Hindlimb muscle (tissue), 1 donor: ENCODE measurements at regions not wholly inside any gene's neighbourhood (a gene's known extent, or its start where the extent isn't known, plus 50 kb on each side); places are given as distances from the start of the nearest gene placed in this dataset.
A peak's percentile ranks its signal among the peaks of the same experiment; 100 is the strongest.

Experiments
- DNase-seq: peaks from one replicate; pipeline ENCODE4 v3.0.0-alpha.2; 2013

- DNase-seq: no peak
Measured at GRCh38 chr13:104295537-104295936, 1229.3 kb upstream of the SLC10A2 start.

GRCh38 chr13:104289400-104289799 is 1223.2 kb upstream of the SLC10A2 start:
- DNase-seq: no peak

- DNase-seq: no peak
Measured at GRCh38 chr13:104288496-104288895, 1222.3 kb upstream of the SLC10A2 start.

DNA sequence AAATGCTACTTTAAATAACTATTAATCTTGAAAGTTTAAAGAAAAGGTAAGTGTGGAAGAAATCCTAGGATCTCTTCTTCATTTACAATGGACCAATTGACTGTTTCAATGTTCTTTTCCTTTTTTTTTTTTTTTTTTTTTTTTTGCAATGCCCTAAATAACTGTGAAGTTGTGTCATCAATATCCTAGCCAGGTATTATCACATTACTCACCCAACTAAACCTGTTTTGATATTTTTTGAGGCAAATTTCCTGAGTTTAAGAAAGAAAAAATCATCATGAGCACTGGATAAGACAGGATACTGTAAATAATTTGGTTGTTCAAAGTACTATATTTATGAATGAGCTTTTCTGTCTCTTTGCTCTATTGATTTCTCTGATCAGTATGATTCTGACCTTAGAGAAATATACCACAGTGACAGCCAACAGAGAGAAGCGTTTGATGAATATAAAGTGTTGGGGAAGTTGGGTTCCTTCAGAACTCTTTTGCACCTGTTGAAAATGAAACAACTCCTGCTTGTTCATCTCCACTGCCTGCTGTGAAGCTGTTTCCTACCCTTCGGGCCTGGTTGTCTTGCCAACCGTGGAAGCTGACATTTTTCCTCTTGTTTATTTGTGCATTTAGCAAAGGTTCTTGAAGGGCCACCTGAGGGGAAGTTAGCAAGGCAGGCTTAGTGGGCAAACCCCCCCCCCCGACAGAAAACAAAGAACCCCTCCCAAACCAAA is 1220.5 kb upstream of the SLC10A2 start:
- no peak for DNase-seq

GRCh38 chr13:104281910-104282309 is 1215.7 kb upstream of the SLC10A2 start:
- DNase-seq: no peak

DNA sequence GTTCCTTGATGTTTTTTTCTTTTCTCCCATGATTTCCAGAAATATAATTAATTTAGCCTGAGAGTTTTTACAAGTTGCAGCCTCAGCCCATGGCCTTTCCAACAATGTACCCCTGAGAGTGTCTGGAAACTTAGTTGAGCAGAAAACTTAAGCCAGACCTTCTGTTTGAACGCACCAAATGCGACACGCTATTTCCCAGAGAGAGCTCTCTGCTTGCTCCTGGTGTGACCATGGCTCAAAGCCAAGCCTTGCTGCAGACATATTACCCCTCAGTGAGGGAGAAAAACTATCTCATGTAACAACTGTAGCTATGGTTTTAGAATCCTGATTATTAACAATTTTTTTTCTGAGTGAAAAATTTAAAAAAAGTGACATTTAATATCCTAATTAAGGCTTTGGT is 1204.5 kb upstream of the SLC10A2 start:
- DNase-seq: no peak

DNA sequence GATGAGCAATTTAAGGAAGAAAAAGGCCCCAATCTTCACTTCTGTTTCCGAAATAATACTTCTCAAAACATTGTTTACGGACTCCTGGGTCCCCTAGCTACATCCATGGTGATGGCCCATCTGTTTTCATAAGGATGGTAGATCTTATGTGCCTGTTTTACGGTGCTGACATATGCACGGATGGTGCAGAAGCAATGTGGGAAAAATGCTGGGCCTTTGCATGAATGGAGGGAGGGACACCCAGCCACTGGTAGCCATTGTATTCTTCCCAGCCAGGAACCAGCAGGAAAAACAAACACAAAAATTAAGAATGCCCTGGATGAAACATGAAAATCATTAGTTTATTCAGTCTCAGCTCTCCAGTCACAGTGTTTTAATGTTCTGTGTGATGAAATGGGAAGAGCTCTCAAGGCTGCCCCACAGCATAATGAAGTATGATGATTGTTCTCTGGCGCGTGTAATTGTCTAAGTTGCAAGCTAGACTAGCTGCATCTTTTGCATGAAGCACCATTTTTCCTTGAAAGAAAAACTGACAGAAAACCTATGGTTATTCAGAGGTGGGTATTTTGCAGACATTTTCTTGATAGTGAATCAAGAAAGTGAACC is 1201.1 kb upstream of the SLC10A2 start:
- no peak for DNase-seq

DNA sequence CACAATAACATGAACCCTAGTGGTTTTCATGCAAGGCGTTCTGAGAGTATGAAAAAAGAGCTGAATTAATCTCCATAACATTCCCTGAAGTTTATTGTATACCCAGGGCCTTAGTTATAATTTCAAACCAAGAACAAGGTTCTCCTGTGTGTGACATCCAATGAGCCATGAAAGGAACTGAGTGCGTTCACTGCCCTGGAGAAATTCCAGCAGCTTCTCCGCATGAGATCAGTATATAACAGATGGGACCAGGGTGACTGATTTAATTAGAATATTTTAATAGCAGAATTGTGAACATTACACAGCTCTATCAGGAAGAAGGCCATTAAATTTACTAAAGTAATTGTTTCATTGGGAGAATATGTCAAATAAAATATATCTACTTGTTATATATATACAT is 1190.5 kb upstream of the SLC10A2 start:
- DNase-seq: no peak

DNA sequence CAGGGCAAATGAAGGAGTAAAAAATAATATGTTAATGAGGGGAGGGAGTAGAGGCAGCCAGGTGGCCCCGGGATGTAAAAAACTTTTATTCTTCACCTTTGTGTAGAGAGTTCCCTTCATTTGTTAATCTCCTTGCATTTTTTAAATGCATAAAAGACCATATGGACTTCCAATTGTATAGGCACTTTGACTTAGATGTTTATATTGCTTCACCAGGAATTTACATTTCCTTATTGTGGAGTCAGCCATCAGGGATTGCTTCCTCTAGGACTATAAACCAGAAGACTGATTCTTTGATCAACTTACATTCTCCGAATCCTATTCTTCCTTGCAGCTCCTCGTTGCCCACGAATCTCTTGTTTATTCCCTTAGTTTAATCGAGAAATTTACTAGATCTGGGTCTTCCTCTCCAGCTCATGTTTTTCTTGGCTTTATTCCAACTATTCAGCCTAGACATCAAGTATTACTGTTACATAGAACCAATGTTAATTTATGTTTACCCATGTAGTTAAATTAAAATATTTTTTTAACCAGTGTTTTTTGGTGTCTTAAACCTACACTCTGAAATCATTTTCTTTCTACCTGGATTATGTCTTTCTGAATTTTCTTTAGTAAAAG is 1187.0 kb upstream of the SLC10A2 start:
- no peak for DNase-seq

DNA sequence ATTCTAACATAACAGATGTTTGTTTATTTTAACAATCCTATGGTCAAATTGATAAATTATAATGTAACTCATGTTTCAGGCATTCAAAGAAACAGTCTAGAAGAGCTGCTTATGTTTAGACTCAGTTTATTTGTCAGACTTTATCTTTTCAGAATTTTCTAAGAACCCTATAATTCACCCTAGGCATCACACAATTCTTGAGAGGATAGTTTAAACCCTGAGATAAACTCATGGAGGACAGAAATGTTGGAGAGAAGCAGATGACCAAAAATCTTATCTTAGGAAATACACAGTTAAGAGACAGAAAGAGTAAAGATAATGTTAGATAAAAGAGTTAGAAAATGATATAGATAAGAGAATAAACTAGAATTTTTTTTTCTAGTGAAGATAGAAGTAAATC is 1185.7 kb upstream of the SLC10A2 start:
- DNase-seq: no peak

DNA sequence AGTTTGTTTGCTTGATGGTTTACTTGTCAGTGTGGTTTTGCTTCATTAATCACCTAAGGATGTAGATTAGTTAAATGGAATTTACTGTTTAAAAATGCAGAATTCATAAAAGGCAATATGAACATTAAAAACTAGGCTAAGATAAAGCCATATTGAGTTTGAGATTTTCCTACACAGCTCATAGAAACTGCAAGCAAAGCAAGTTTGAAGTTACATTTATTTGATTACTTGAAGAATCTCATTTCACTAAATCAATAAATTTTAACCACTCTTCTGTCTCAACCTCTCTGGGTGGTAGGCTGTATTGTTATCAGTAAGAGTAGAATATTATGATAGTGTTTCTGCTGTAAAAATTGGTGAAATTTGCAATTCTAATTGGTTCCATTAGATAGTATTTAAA is 1180.7 kb upstream of the SLC10A2 start:
- no peak for DNase-seq

DNA sequence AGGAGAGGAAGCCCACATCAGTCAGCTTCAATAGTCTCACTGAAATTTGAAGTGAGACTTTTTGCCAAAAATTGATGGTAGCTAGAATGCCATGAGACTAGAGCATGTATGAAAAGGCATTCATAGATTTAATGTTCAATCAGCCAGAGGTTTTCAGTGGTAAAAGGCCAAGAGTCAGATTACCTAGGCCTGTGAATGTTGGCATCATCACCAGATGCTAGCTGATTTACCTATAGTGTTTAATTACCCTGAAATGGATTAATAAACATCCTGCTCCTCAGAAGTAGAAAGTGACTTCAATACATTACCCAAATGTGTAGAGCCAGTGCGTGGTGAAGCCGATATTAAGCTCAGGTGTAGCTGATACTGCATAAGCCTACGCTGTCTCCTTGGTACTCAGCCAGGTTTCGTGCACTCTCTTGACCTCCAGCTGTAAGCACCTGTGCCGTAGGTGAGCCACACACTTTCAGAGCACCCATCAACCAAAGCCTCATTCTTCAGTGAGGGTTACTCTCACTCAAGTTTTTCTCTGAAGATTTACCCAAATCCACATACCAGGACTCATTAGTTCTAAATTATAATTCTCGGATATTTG is 1140.3 kb upstream of the SLC10A2 start:
- no peak for DNase-seq

DNA sequence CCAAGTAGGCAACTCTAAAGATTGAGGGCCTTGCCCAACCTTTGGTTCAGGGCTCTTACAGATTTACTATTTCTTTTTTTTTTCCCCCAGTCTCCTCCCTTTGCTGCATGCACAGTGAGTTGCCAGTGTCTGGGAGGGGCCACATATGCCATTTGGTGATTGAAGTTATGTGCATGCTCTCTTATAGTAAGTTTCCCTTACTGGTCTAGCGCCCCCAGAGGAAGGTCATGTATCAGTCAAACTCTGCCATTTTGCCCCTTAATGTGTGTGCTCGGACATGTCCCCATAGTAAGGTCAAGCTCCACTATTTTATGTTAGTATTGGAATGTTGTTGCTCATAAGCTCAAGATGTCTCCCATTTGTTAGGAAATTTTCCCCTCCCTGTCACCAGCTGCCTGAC is 1138.0 kb upstream of the SLC10A2 start:
- DNase-seq: no peak

GRCh38 chr13:104198801-104199200 is 1132.6 kb upstream of the SLC10A2 start:
- DNase-seq: peak; percentile 27

DNA sequence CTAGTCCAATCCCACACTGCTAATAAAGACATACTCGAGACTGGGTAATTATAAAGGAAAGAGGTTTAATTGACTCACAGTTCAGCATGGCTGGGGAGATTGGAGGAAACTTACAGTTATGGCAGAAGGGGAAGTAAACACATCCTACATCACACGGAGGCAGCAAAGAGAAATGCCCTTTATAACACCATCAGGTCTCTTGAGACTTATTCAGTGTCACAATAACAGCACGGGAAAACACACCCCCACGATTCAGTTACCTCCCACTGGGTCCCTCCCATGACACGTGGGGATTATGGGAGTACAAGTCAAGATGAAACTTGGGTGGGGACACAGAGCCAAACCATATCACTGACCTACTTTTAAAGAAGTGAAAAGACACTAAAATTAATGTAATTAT is 1130.4 kb upstream of the SLC10A2 start:
- no peak for DNase-seq

DNA sequence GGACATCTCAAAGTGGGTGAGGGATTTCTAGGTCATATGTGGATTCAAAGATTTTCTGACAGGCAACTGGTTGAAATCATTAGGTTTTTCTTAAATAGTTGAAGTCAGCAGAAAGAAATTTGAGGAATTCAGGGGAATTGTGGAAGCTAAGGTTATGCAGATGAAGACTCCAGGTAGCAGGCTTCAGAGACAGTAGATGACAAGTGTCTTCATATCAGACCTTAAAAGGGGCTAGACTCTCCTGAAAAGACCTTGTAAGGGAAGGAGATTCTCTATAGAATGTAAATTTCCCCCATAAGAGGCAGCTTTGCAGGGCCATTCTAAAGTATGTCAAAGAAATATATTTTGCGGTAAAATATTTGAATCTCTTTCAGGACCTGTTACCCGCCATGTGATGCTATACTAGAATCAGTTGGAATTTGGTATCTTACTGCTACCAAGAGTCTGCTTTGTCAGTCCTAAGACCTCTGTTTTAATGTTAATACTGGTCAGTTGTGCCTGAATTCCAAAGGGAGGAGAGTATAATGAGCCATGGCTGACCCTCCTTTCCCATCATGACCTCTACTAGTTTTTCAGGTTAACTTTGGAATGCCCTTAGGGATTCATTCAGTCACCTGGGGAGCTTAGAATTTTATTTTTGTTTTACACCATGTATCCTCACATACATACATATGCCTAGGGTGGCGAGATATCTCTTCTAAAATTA is 1115.5 kb upstream of the SLC10A2 start:
- DNase-seq: no peak

GRCh38 chr13:104170980-104171555 is 1104.9 kb upstream of the SLC10A2 start:
- no peak for DNase-seq

DNA sequence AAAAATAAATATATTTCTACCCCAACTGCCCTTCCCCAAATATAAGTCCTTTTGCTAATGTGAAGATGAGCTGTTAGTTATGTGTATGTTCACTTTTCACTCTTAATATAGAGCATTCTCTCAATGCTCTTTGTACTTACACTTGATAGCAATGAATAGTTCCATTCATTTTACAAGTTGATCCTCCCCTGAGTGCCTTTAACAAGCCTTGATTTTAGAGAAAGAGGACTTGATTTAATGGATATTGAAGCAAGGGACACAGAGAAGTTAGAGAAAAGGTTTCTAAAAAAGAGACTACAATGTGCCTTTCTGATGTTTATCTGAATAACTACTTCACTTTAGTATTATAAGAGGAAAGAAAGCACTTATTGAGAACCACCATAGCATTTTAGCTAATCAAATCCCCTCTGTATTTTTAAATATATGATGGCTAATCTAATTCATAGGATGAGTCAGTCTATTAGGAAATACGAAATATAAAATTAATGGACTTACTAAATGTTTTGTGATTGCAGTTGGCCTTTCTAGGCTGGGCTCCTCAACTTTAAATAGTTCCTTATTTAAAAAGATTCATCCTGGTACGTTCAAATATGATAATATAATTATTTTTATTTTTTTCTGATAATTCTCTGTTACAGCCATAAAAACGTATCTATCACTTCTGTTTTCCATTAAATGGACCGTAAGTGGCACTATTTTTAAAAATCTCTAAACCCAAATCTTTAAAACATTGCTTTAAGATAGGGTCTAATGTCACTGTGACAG is 1097.8 kb upstream of the SLC10A2 start:
- no peak for DNase-seq

GRCh38 chr13:104160536-104160935 is 1094.3 kb upstream of the SLC10A2 start:
- no peak for DNase-seq

DNA sequence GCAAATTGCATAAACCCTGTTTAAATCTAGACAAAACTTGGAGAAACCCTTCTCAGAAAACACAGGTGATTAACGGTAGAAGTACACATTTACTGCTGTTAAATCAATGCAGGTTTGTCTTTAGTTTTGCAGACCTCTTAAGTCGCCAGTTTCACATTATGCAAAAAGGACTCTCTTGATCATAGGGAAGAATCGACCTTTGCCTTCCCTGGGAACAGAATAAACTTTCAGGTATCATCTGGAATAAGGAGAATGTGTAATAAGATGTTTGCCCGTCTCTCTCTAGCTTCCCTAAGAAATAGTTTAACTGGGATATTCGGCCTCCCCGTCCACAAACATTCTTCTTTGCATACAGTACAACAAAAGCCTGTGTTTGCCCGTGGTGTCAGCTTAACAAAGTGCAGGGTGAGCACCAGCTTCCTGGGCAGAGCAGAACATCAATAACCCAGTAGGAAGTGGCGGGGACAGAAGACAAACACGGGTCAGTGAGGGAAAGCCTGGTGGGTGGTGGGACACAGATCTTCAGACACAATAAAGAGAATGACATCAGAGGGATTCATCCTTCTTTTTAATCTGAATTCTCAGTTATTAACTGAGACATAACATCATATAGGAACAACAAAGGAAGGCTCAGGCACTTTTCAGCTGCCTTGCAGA is 1077.7 kb upstream of the SLC10A2 start:
- no peak for DNase-seq

DNA sequence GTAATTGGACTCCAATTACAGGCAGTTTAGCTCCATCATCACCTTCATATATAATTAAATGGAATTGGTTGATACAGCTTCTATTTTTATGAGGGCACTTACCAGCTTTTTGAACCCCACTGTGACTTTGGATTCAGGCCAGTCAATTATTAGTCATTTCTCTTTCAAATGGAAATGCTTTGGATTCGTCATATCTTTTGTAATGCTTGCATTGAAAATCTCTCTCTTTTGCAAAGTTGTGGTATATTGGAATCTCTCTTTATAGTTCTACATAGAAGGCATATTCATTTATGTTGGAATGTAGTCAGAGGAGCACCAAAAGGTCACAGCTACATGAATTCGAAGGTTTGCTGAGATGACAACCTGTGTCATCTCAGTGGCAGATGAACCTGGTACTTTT is 1074.3 kb upstream of the SLC10A2 start:
- DNase-seq: no peak
